DND-41 (cell line): ENCODE measurements at regions not wholly inside any gene's neighbourhood (a gene's known extent, or its start where the extent isn't known, plus 50 kb on each side); places are given as distances from the start of the nearest gene placed in this dataset.

Experiments used
- ATAC-seq: fragments of 200-7000 bp; cut with Tn5 transposase; 3 replicates; pipeline ENCODE4 v1.9.1; 2021; ENCODE audit warnings: low read depth; ENCODE audit not compliant: insufficient read depth
- DNase-seq: peaks from one replicate; pipeline ENCODE4 v3.0.0-alpha.2; 2020
- H2AFZ ChIP-seq: 2 replicates; pipeline ENCODE4 v1.6.0; 2012; ENCODE audit warnings: low read depth, low read length
- H3K27ac ChIP-seq: 2 replicates; pipeline ENCODE4 v1.5.1; 2012; ENCODE audit warnings: low read length, inconsistent platforms
- H3K27me3 ChIP-seq: fragments of 200-600 bp; sonication (generic); 2 replicates; pipeline ENCODE4 v1.6.0; 2012; ENCODE audit warnings: low read length, mild to moderate bottlenecking, inconsistent platforms; ENCODE audit not compliant: insufficient read depth, poor library complexity
- H3K36me3 ChIP-seq: 2 replicates; pipeline ENCODE4 v1.5.1; 2012; ENCODE audit warnings: low read length, inconsistent platforms; ENCODE audit not compliant: insufficient read depth
- H3K4me1 ChIP-seq: 2 replicates; pipeline ENCODE4 v1.5.1; 2012; ENCODE audit warnings: mild to moderate bottlenecking, low read length; ENCODE audit not compliant: insufficient read depth
- H3K4me2 ChIP-seq: 2 replicates; pipeline ENCODE4 v1.6.0; 2012; ENCODE audit warnings: mild to moderate bottlenecking, moderate library complexity, low read length, inconsistent platforms; ENCODE audit not compliant: insufficient read depth
- H3K4me3 ChIP-seq, 2 experiments: fragments of 200-600 bp in 1 of 2; shearing (Covaris generic) in 1 of 2; 2 replicates each; pipeline ENCODE4 v1.5.1; 2012 to 2016; ENCODE audit warnings: inconsistent platforms in 2 of 2, low read length in 2 of 2, mild to moderate bottlenecking in 2 of 2, low read depth in 1 of 2, moderate library complexity in 1 of 2
- H3K79me2 ChIP-seq: 2 replicates; pipeline ENCODE4 v1.6.0; 2012; ENCODE audit warnings: low read length, inconsistent platforms; ENCODE audit not compliant: insufficient read depth
- H3K9ac ChIP-seq: 2 replicates; pipeline ENCODE4 v1.6.0; 2012; ENCODE audit warnings: low read depth, mild to moderate bottlenecking, inconsistent platforms, low read length, moderate library complexity
- H3K9me3 ChIP-seq: 2 replicates; pipeline ENCODE4 v1.5.1; 2012; ENCODE audit warnings: low read length, moderate library complexity, mild to moderate bottlenecking, inconsistent platforms; ENCODE audit not compliant: insufficient read depth, severe bottlenecking
- H4K20me1 ChIP-seq: 2 replicates; pipeline ENCODE4 v1.6.0; 2012; ENCODE audit warnings: low read length; ENCODE audit not compliant: insufficient read depth
- EZH2 ChIP-seq: IDR thresholded peaks from 3 replicates; pipeline ENCODE4 v1.6.1; 2012; ENCODE audit warnings: borderline replicate concordance, low read depth, mild to moderate bottlenecking, moderate library complexity, low read length, inconsistent platforms; ENCODE audit not compliant: severe bottlenecking
- TF ChIP-seq, protein P1 (sequence below): IDR thresholded peaks from 2 replicates; pipeline ENCODE4 v1.5.1; 2012; ENCODE audit warnings: borderline replicate concordance, low read length, moderate library complexity, mild to moderate bottlenecking; ENCODE audit not compliant: poor library complexity, severe bottlenecking; ENCODE audit errors: extremely low read depth

DNA sequence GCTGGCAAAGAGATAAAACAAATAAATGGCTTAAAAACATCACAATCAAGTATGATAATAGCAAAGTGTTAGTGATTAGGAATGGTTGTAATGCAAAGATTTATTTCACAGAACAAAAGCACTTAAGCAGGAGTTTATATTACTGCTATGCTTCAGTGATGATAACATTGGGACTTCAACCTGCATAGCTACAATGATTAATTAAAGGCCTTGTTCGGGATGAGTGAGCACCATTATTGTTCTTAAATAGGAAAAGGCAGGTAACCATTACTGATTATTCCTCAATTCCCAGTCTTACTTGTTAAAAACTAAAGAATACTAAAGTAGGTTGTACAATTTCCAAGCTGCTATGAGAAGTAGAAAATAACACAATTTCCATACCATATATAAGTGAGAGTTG lies 1247.5 kb upstream of the CDH8 start:
- Histone ChIP-seq H3K4me3 (no peak overlapping the region), H3K4me1 (no peaks in the 10 kb centered on the region), H3K27me3 (no peaks in the 10 kb centered on the region), H3K27ac (no peak overlapping the region), H3K9me3 (no peaks in the 10 kb centered on the region), H2AFZ (no peak overlapping the region), H3K4me2 (no peak overlapping the region), H3K36me3 (no peaks in the 10 kb centered on the region), H3K9ac (no peak overlapping the region), H3K79me2 (no peaks in the 10 kb centered on the region), H4K20me1 (no peaks in the 10 kb centered on the region)
- TF ChIP-seq, protein P1, sequence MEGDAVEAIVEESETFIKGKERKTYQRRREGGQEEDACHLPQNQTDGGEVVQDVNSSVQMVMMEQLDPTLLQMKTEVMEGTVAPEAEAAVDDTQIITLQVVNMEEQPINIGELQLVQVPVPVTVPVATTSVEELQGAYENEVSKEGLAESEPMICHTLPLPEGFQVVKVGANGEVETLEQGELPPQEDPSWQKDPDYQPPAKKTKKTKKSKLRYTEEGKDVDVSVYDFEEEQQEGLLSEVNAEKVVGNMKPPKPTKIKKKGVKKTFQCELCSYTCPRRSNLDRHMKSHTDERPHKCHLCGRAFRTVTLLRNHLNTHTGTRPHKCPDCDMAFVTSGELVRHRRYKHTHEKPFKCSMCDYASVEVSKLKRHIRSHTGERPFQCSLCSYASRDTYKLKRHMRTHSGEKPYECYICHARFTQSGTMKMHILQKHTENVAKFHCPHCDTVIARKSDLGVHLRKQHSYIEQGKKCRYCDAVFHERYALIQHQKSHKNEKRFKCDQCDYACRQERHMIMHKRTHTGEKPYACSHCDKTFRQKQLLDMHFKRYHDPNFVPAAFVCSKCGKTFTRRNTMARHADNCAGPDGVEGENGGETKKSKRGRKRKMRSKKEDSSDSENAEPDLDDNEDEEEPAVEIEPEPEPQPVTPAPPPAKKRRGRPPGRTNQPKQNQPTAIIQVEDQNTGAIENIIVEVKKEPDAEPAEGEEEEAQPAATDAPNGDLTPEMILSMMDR = no peak
- TF ChIP-seq EZH2 = no peak
- no peak for DNase-seq
- no peak for ATAC-seq

DNA sequence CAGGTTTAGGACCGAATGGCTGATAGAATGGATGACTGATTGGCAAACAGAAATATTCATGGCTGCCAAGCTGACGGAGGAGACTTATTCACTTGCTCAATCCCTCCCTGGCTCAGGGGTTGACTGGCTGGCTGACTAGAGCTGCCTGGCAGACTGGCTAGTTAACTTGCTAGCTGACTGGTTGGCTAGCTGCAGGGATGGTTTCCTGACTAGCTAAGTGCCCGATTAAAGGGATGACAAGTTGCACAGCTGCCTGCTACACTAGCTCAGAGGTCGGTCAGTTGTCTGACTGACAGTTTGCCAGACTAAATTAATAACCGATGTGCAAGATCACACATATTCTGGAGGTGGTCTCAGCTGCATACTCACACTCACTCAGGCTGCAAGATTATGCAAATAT lies 1208.4 kb upstream of the CDH8 start:
- Histone ChIP-seq H3K27me3 (no peaks in the 10 kb centered on the region), H3K4me3 (no peak overlapping the region), H3K27ac (no peak overlapping the region), H3K9me3 (no peaks in the 10 kb centered on the region), H2AFZ (no peak overlapping the region), H3K9ac (no peak overlapping the region), H3K4me1 (no peaks in the 10 kb centered on the region), H3K4me2 (no peak overlapping the region), H4K20me1 (no peaks in the 10 kb centered on the region), H3K79me2 (no peaks in the 10 kb centered on the region), H3K36me3 (no peaks in the 10 kb centered on the region)
- DNase-seq (no peak), ATAC-seq (no peak)
- TF ChIP-seq, protein P1 = no peak
- TF ChIP-seq EZH2 = no peak

DNA sequence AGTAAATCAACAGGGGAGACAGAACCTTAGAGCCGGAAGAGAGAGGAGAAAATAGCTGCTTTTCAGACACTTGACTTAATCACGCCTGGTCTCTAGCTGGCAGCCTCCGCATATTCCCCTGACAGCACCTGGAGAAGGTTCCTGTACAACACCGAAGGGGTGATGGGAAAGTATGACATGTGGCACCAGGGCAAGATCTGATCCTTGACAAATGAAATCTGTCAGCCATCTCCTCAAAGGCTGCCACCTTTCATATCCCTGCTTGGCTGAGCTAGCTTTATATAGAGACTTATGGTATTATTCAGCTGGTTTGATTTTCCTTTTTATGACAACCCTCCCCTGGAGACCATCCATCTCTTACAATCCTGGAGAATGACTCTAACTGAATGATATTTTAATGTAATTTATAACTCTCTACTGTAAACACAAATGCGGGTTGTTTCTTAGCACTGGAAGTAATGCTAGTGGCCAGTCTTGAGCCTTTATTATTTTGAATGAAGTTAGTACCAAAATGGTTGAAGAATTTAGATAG lies 1205.3 kb upstream of the CDH8 start:
- H3K4me2 ChIP-seq = no peak overlapping the region
- H2AFZ ChIP-seq = no peak overlapping the region
- H3K9me3 ChIP-seq = no peaks in the 10 kb centered on the region
- H3K4me1 ChIP-seq = no peaks in the 10 kb centered on the region
- DNase-seq = no peak
- H3K36me3 ChIP-seq = no peaks in the 10 kb centered on the region
- no peaks in the 10 kb centered on the region for H3K27me3 ChIP-seq
- H3K27ac ChIP-seq = no peak overlapping the region
- no peaks in the 10 kb centered on the region for H3K79me2 ChIP-seq
- no peak overlapping the region for H3K9ac ChIP-seq
- ATAC-seq = no peak
- TF ChIP-seq, protein P1 = no peak
- no peak for TF ChIP-seq EZH2
- no peaks in the 10 kb centered on the region for H4K20me1 ChIP-seq
- H3K4me3 ChIP-seq = no peak overlapping the region

DNA sequence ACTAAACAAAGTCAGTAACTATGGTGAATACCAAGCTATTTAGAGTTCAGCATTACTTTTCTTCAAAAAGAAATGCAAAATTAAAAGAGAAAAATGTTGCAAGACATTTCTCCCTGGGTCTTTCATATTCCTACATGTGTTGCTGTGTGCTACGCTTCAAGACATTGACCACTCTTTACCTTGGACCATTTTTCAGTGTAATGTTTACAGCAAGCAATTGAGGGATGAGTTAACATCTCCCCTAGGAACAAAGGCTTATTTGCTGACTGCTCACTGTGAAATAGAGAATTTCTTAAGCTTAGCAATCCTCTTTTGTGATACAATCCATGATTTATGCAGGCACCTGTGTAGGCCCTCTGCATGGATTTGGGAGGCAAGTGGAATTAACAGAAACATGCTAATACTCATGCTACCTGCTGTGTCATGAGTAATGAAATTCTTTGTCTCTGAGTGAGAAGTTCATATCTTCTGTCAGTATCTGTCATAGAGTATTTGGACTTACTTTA lies 1202.9 kb upstream of the CDH8 start:
- Histone ChIP-seq H3K4me3 (no peak overlapping the region), H3K4me2 (no peak overlapping the region), H2AFZ (no peak overlapping the region), H3K79me2 (no peaks in the 10 kb centered on the region), H3K36me3 (no peaks in the 10 kb centered on the region), H3K27me3 (no peaks in the 10 kb centered on the region), H3K9me3 (no peaks in the 10 kb centered on the region), H3K9ac (no peak overlapping the region), H3K4me1 (no peaks in the 10 kb centered on the region), H3K27ac (no peak overlapping the region), H4K20me1 (no peaks in the 10 kb centered on the region)
- no peak for TF ChIP-seq EZH2
- ATAC-seq (no peak), DNase-seq (no peak)
